Karpas-422 (cell line): ENCODE measurements at regions not wholly inside any gene's neighbourhood (a gene's known extent, or its start where the extent isn't known, plus 50 kb on each side); places are given as distances from the start of the nearest gene placed in this dataset.

Source experiments
- DNase-seq: peaks from one replicate; pipeline ENCODE4 v3.0.0-alpha.2; 2015
- H2AFZ ChIP-seq: fragments of 200-600 bp; sonication (generic); 2 replicates; pipeline ENCODE4 v1.6.1; 2014; ENCODE audit warnings: antibody characterized with exemption, low read length, mixed read lengths
- H3K27ac ChIP-seq: fragments of 200-600 bp; sonication (generic); 2 replicates; pipeline ENCODE4 v1.5.1; 2014; ENCODE audit warnings: mild to moderate bottlenecking, low read length, moderate library complexity
- H3K27me3 ChIP-seq: fragments of 200-600 bp; sonication (generic); 2 replicates; pipeline ENCODE4 v1.6.1; 2014; ENCODE audit warnings: low read length, mixed read lengths
- H3K36me3 ChIP-seq: fragments of 200-600 bp; sonication (generic); 2 replicates; pipeline ENCODE4 v1.6.1; 2014; ENCODE audit warnings: low read length, mixed read lengths; ENCODE audit not compliant: insufficient read depth
- H3K4me1 ChIP-seq: fragments of 200-600 bp; sonication (generic); 2 replicates; pipeline ENCODE4 v1.6.1; 2014; ENCODE audit warnings: mild to moderate bottlenecking, low read length, mixed read lengths
- H3K4me2 ChIP-seq: fragments of 200-600 bp; sonication (generic); 2 replicates; pipeline ENCODE4 v1.6.1; 2014; ENCODE audit warnings: low read length, low read depth, mild to moderate bottlenecking; ENCODE audit not compliant: poor library complexity, severe bottlenecking
- H3K4me3 ChIP-seq: fragments of 200-600 bp; sonication (generic); 2 replicates; pipeline ENCODE4 v1.5.1; 2014; ENCODE audit warnings: mild to moderate bottlenecking, antibody characterized with exemption, low read length, mixed read lengths
- H3K79me2 ChIP-seq: fragments of 200-600 bp; sonication (generic); 2 replicates; pipeline ENCODE4 v1.6.1; 2014; ENCODE audit warnings: mild to moderate bottlenecking, low read length, mixed read lengths
- H3K9ac ChIP-seq: fragments of 200-600 bp; sonication (generic); 2 replicates; pipeline ENCODE4 v1.6.0; 2014; ENCODE audit warnings: low read length
- H3K9me2 ChIP-seq: fragments of 200-600 bp; sonication (generic), shearing (Covaris generic); replicated peaks from 2 replicates; pipeline ENCODE4 v1.6.0; 2014; ENCODE audit warnings: mild to moderate bottlenecking, low read length, moderate library complexity; ENCODE audit not compliant: insufficient read depth
- H3K9me3 ChIP-seq: fragments of 300-700, 200-600 bp; sonication (generic); 2 replicates; pipeline ENCODE4 v1.6.1; 2014; ENCODE audit warnings: low read length, mixed read lengths
- H4K20me1 ChIP-seq: fragments of 200-600 bp; sonication (generic); 2 replicates; pipeline ENCODE4 v1.6.1; 2014; ENCODE audit warnings: mild to moderate bottlenecking, antibody characterized with exemption, low read length, low read depth; ENCODE audit not compliant: insufficient read depth

DNA sequence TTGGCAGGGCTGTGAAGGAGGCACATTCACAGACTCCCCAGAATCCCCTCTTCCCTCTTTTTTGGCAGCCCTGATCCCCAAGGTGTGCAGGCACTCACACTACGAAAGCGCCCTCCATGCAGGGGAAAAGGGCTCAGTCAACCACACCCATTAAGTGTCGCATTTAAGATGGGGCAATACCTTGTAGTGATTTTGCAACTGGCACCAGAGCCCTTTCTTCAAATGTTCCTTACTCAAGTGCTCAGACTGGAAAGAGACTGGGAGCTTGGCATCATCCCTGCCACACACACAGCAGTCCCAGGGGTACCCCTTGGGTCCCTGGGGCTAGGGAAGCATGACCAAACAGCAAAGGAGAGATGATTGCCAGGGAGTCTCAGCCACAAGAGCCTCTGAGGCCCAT, 190.1 kb downstream of the HAUS1 start:
- no peak for DNase-seq
- H3K9me3 ChIP-seq, result no peaks in the 10 kb centered on the region
- no peak overlapping the region for H2AFZ ChIP-seq
- H3K9me2 ChIP-seq, result no peaks in the 10 kb centered on the region
- H3K36me3 ChIP-seq, result no peaks in the 10 kb centered on the region
- H3K4me3 ChIP-seq, result no peak overlapping the region
- no peaks in the 10 kb centered on the region for H3K79me2 ChIP-seq
- H3K27ac ChIP-seq, result no peak overlapping the region
- H3K4me1 ChIP-seq, result peaks cover 21% of the 10 kb centered on the region
- no peak overlapping the region for H3K9ac ChIP-seq
- 0 out of 2 replicates have a peak, but pooled peaks cover 5% of the 10 kb centered on the region for H4K20me1 ChIP-seq
- no peak overlapping the region for H3K4me2 ChIP-seq
- H3K27me3 ChIP-seq, result no peaks in the 10 kb centered on the region

DNA sequence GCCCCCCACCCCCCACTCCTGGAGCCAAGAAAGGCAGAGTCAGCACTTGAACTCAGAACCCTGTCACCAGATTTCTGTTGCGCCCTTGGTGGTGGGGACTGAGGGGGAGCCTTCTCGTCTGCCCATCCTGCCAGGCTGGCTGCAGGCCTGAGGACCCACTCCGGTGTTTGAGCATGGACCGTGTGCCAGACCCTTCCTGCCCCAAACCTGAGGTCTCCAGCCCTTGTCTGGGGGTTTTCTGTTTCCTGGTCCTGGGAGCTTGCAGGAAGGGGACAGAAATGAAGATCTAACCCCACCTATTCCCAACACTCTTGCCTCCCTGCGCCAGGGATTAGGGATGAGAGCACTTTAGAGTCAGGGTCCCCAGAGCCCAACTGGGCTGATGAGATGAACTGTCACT, 190.6 kb downstream of the HAUS1 start:
- Histone ChIP-seq H3K9me2 (no peaks in the 10 kb centered on the region), H3K27ac (no peak overlapping the region), H3K9me3 (no peaks in the 10 kb centered on the region), H3K4me1 (peaks cover 18% of the 10 kb centered on the region), H4K20me1 (0 out of 2 replicates have a peak, but pooled peaks cover 5% of the 10 kb centered on the region), H3K79me2 (no peaks in the 10 kb centered on the region), H3K27me3 (no peaks in the 10 kb centered on the region), H3K9ac (no peak overlapping the region), H2AFZ (no peak overlapping the region), H3K4me3 (no peak overlapping the region), H3K4me2 (no peak overlapping the region), H3K36me3 (no peaks in the 10 kb centered on the region)
- DNase-seq, result no peak

DNA sequence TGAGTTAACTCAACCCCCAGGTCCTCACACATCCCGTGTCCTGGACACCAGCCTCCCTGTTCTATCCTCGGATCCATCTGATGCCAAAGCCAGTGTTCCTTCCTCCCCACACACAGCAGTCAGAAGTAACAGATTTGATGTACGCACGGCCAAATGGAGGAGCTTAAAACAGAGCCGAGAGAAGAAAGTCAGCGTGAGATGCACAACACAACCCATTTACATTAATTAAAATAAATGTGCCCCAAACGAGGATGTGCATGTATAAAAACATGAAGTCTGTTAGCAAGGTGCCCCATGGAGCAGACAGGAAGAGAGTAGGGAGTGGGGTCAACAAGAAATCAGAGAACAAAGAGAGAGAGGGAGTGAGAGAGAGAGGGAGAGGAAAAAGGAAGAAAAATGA, 191.2 kb downstream of the HAUS1 start:
- Histone ChIP-seq H3K9me3 (no peaks in the 10 kb centered on the region), H2AFZ (no peak overlapping the region), H3K4me3 (no peak overlapping the region), H3K9ac (no peak overlapping the region), H3K27ac (no peak overlapping the region), H3K27me3 (no peaks in the 10 kb centered on the region), H3K36me3 (no peaks in the 10 kb centered on the region), H3K4me2 (no peak overlapping the region), H4K20me1 (0 out of 2 replicates have a peak, but pooled peaks cover 5% of the 10 kb centered on the region), H3K79me2 (no peaks in the 10 kb centered on the region), H3K9me2 (no peaks in the 10 kb centered on the region), H3K4me1 (peaks cover 11% of the 10 kb centered on the region)
- DNase-seq, result no peak

DNA sequence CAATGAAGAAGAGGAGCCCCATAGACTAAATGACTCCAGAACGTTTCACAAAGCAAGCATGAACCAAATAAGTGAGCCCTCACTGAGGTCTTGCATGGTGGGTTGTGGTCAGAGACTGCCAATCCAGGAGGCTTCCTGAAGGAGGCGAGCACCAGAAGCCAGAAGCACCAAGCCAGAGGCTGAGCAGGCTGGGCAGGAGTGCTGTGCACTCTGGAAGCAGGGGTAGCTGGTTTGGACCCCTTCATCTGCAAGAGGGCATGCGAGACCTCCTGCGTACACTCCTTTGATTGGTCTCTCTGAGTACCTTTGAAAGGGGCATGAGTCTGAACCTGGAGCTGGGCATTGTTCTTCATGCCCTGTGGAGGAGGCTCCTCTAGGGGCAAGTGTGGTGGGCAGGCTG, 192.5 kb downstream of the HAUS1 start:
- Histone ChIP-seq H2AFZ (no peak overlapping the region), H3K9me3 (no peaks in the 10 kb centered on the region), H4K20me1 (0 out of 2 replicates have a peak, but pooled peaks cover 5% of the 10 kb centered on the region), H3K79me2 (no peaks in the 10 kb centered on the region), H3K36me3 (no peaks in the 10 kb centered on the region), H3K4me2 (no peak overlapping the region), H3K27me3 (no peaks in the 10 kb centered on the region), H3K4me3 (no peak overlapping the region), H3K9me2 (no peaks in the 10 kb centered on the region), H3K27ac (no peak overlapping the region), H3K4me1 (no peaks in the 10 kb centered on the region), H3K9ac (no peak overlapping the region)
- no peak for DNase-seq

DNA sequence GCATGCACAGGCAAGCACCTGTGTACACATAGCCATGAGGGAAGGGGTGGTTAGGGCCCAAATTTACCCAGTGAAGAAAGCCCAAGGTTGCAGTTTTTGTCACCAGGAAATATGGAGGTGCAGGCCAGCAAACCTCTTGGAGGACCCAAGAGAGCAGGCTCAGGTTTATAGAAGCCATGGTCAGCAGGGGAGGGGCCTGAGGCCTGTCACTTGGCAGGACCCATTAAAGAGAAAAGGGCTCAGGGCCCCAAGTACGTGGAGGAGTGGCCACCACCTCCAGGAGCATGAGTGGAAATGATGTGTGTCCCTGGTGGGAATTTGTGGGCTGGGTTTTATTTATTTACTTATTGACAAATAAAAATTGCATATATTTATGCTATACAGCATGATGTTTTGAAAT, 192.9 kb downstream of the HAUS1 start:
- Histone ChIP-seq H3K9me2 (no peaks in the 10 kb centered on the region), H3K9ac (no peak overlapping the region), H3K27me3 (no peaks in the 10 kb centered on the region), H3K79me2 (no peaks in the 10 kb centered on the region), H3K36me3 (no peaks in the 10 kb centered on the region), H4K20me1 (0 out of 2 replicates have a peak, but pooled peaks cover 5% of the 10 kb centered on the region), H2AFZ (no peak overlapping the region), H3K4me2 (no peak overlapping the region), H3K9me3 (no peaks in the 10 kb centered on the region), H3K4me1 (no peaks in the 10 kb centered on the region), H3K4me3 (no peak overlapping the region), H3K27ac (no peak overlapping the region)
- no peak for DNase-seq

DNA sequence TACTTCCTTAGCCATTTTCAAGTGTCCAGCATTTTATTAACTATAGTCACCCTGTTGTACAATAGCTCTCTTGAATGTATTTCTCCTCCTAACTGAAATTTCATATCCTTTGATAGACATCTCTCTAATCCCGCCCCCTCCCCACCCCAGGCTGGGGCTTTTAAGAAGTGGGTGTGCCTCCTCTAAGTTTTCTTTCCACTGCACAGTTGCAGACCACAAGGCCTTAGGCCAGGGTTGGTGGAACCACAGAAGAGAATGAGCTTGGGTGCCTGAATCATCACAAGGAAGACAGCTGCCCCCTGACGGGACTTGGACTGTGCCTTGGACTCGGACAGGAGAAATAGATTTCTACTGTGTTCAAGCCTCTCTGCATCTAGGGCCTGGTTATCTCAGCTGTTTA, 193.4 kb downstream of the HAUS1 start:
- no peak for DNase-seq
- no peak overlapping the region for H3K4me2 ChIP-seq
- no peaks in the 10 kb centered on the region for H3K9me2 ChIP-seq
- no peak overlapping the region for H3K9ac ChIP-seq
- H2AFZ ChIP-seq, result no peak overlapping the region
- H3K27me3 ChIP-seq, result no peaks in the 10 kb centered on the region
- no peaks in the 10 kb centered on the region for H3K9me3 ChIP-seq
- 0 out of 2 replicates have a peak, but pooled peaks cover 5% of the 10 kb centered on the region for H4K20me1 ChIP-seq
- no peaks in the 10 kb centered on the region for H3K4me1 ChIP-seq
- H3K27ac ChIP-seq, result no peak overlapping the region
- H3K79me2 ChIP-seq, result no peaks in the 10 kb centered on the region
- H3K4me3 ChIP-seq, result no peak overlapping the region
- no peaks in the 10 kb centered on the region for H3K36me3 ChIP-seq

DNA sequence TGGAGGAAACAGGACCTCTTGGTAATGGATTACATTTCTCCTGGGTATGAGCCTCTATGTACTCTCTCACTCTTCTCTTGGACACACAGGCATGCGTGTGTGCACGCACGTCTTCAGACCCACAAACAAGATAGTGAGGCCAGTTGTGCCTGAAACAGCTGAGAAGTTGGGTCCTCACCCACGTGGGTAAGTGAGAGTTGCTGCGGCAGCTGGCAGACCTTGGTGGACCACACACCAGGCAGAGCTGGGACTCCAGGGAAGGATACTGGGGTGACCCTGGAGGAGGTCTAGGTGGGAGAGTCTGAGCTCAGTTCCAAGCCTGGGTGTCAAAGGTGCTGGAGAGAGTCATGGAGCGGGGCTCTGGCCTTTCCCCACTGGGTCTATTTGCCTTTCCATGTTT, 194.3 kb downstream of the HAUS1 start:
- H3K27me3 ChIP-seq, result no peaks in the 10 kb centered on the region
- no peaks in the 10 kb centered on the region for H3K36me3 ChIP-seq
- H3K9me2 ChIP-seq, result no peaks in the 10 kb centered on the region
- no peaks in the 10 kb centered on the region for H3K9me3 ChIP-seq
- no peaks in the 10 kb centered on the region for H3K79me2 ChIP-seq
- H3K9ac ChIP-seq, result no peak overlapping the region
- H4K20me1 ChIP-seq, result 0 out of 2 replicates have a peak, but pooled peaks cover 5% of the 10 kb centered on the region
- H3K4me2 ChIP-seq, result no peak overlapping the region
- no peak overlapping the region for H3K4me3 ChIP-seq
- no peak overlapping the region for H2AFZ ChIP-seq
- no peak for DNase-seq
- H3K4me1 ChIP-seq, result no peaks in the 10 kb centered on the region
- no peak overlapping the region for H3K27ac ChIP-seq

DNA sequence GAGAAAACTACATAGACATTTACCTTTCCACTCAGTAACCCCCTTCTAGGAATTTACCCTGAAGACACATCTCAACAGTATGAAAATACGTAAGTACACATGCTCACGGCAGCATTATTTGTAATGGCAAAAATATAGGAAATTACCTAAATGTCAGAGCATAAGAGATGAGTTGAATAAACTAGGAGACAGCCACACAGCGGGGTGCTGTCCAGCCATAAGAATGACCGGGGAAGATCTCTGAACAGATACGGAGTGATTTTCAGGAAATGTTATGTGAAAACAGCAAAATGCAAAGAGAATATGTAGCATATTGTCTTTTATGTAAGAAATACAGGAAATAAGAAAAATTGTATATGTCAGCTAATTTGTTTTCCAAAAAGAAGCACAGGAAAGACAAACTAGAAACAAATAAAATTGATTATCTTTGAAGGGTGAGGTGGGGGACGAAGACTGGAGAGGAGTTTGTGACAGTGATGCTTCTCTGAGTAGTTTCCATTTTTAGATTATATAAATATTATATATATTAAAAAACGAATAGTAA, 195.4 kb downstream of the HAUS1 start:
- no peaks in the 10 kb centered on the region for H3K4me1 ChIP-seq
- no peaks in the 10 kb centered on the region for H3K36me3 ChIP-seq
- no peak overlapping the region for H2AFZ ChIP-seq
- H3K27ac ChIP-seq, result no peak overlapping the region
- H3K27me3 ChIP-seq, result no peaks in the 10 kb centered on the region
- 0 out of 2 replicates have a peak, but pooled peaks cover 5% of the 10 kb centered on the region for H4K20me1 ChIP-seq
- no peaks in the 10 kb centered on the region for H3K9me2 ChIP-seq
- no peaks in the 10 kb centered on the region for H3K9me3 ChIP-seq
- H3K4me2 ChIP-seq, result no peak overlapping the region
- no peak overlapping the region for H3K4me3 ChIP-seq
- DNase-seq, result no peak
- no peak overlapping the region for H3K9ac ChIP-seq
- no peaks in the 10 kb centered on the region for H3K79me2 ChIP-seq
